ENCODE measurements at regions not wholly inside any gene's neighbourhood (a gene's known extent, or its start where the extent isn't known, plus 50 kb on each side); places are given as distances from the start of the nearest gene placed in this dataset.

- H3K79me2 ChIP-seq (ENCODE audit: control insufficient read depth, insufficient read depth, low read length): no peaks in the 10 kb centered on the region
- FAIRE-seq (no peak), DNase-seq (ENCODE audit: low read depth, low spot score) (no peak)
- intact Hi-C loops (cut with micrococcal nuclease): no loop called here
- H3K4me2 ChIP-seq (ENCODE audit: insufficient read depth, low read length): no peak overlapping the region
- no peak overlapping the region for H3K4me3 ChIP-seq (replicated peaks in 1 of 3; ENCODE audit: insufficient read depth in 1 of 3, low read depth in 1 of 3, low read length in 3 of 3)
- ChIA-PET CTCF (no interaction called here), POLR2A (no interaction called here)
- dilution Hi-C loops (cut with MboI; ENCODE audit: extremely low pct_ligation_motif_present, low sequenced_read_pairs): no loop called here
- H3K9ac ChIP-seq (replicated peaks; ENCODE audit: extremely low read depth, insufficient read depth, low read length): no peak overlapping the region
- peaks cover 3% of the 10 kb centered on the region for H3K9me3 ChIP-seq (replicated peaks; ENCODE audit: control insufficient read depth, insufficient read depth, low read length)
- TF ChIP-seq POLR2A (IDR thresholded peaks at IDR 0.05; ENCODE audit: low read depth, low read length) (no peak), FOS (IDR thresholded peaks at IDR 0.05; ENCODE audit: borderline replicate concordance, insufficient read depth, low read length) (no peak), EZH2 (IDR thresholded peaks at IDR 0.05; ENCODE audit: borderline replicate concordance, low read depth, low read length, severe bottlenecking) (no peak), GATA2 (IDR thresholded peaks at IDR 0.05; ENCODE audit: insufficient read depth, insufficient read length, low read depth, low read length) (no peak), JUN (IDR thresholded peaks at IDR 0.05; ENCODE audit: borderline replicate concordance, insufficient read depth, insufficient read length, low read depth) (no peak), MAX (IDR thresholded peaks at IDR 0.05; ENCODE audit: insufficient read depth, insufficient read length) (no peak), POLR2AphosphoS5 (IDR thresholded peaks at IDR 0.05; ENCODE audit: insufficient read depth, low read depth, low read length) (no peak), CTCF (IDR thresholded peaks at IDR 0.05; ENCODE audit: extremely low read depth in 1 of 2, insufficient read depth in 1 of 2, low read depth in 1 of 2, low read length in 2 of 2) (no peak), MYC (IDR thresholded peaks at IDR 0.05; ENCODE audit: low read depth, low read length) (no peak)
- no peak overlapping the region for H2AFZ ChIP-seq (ENCODE audit: low read depth, low read length)
- no peaks in the 10 kb centered on the region for H3K27me3 ChIP-seq (ENCODE audit: control insufficient read depth in 2 of 2, insufficient read depth in 2 of 2, low read length in 2 of 2)
- no peak overlapping the region for H3K27ac ChIP-seq (ENCODE audit: insufficient read depth, low read depth, low read length)
- no TSS peak for BruUV-seq (replicated peaks)
- no peaks in the 10 kb centered on the region for H3K9me1 ChIP-seq (replicated peaks; ENCODE audit: control insufficient read depth, extremely low read depth, insufficient read depth, low read length)
- H3K4me1 ChIP-seq (ENCODE audit: control insufficient read depth, extremely low read depth, insufficient read depth, low read length): no peaks in the 10 kb centered on the region
- no peaks in the 10 kb centered on the region for H4K20me1 ChIP-seq (replicated peaks; ENCODE audit: control insufficient read depth, extremely low read depth, insufficient read depth, low read length)
- no peaks in the 10 kb centered on the region for H3K36me3 ChIP-seq (ENCODE audit: control insufficient read depth in 2 of 2, extremely low read depth in 1 of 2, insufficient read depth in 2 of 2, low read length in 2 of 2)
These were observed 301.8 kb upstream of the MAF start for GRCh38 chr16:79902351-79902750.

All from endothelial cell of umbilical vein (primary cell).